HEK293 (cell line): ENCODE measurements at regions not wholly inside any gene's neighbourhood (a gene's known extent, or its start where the extent isn't known, plus 50 kb on each side); places are given as distances from the start of the nearest gene placed in this dataset.

Source experiments
- CTCF ChIP-seq: fragments of 450-650 bp; formaldehyde crosslinking; IDR thresholded peaks from 2 replicates; pipeline ENCODE4 v1.5.1; 2016; ENCODE audit warnings: missing biosample characterization, missing genetic modification characterization
- HOXA7 ChIP-seq: sonication (generic); formaldehyde crosslinking; IDR thresholded peaks from 2 replicates; pipeline ENCODE4 v1.8.1; 2022; ENCODE audit warnings: missing genetic modification reagents, borderline replicate concordance
- PRDM6 ChIP-seq: fragments of 450-650 bp; formaldehyde crosslinking; IDR thresholded peaks from 2 replicates; pipeline ENCODE4 v1.5.1; 2017; ENCODE audit warnings: missing biosample characterization, missing genetic modification characterization
- ZNF274 ChIP-seq, 2 experiments: fragments of 200-500 bp in 1 of 2; fragments of 450-650 bp in 1 of 2; sonication (Bioruptor generic) in 1 of 2; formaldehyde crosslinking in 1 of 2; IDR thresholded peaks; 2 replicates each; pipeline versions ENCODE4 v1.5.1 to v1.6.1; 2014 to 2016; ENCODE audit warnings: borderline replicate concordance in 1 of 2, inconsistent platforms in 1 of 2, low read length in 1 of 2, missing biosample characterization in 1 of 2, missing genetic modification characterization in 1 of 2
- ZNF501 ChIP-seq: fragments of 450-650 bp; formaldehyde crosslinking; IDR thresholded peaks from 2 replicates; pipeline ENCODE4 v1.5.1; 2016; ENCODE audit warnings: missing biosample characterization, missing genetic modification characterization
- ZNF548 ChIP-seq: fragments of 450-650 bp; formaldehyde crosslinking; IDR thresholded peaks from 2 replicates; pipeline ENCODE4 v1.5.1; 2016; ENCODE audit warnings: missing biosample characterization, missing genetic modification characterization
- ZNF639 ChIP-seq: fragments of 450-650 bp; formaldehyde crosslinking; IDR thresholded peaks from 2 replicates; pipeline ENCODE4 v1.5.1; 2016; ENCODE audit warnings: missing biosample characterization, missing genetic modification characterization

GRCh38 chr16:86031141-86031678 is 132.2 kb downstream of the IRF8 start:
- TF ChIP-seq ZNF548 (tag by site-specific recombination) (no peak), CTCF (tag by site-specific recombination) (no peak), HOXA7 (CRISPR knock-in tag) (no peak), ZNF639 (tag by site-specific recombination) (no peak), ZNF274 (IDR thresholded peaks at IDR 0.05; ENCODE audit: low read length) (no peak), ZNF274 (tag by site-specific recombination; IDR thresholded peaks at IDR 0.05; ENCODE audit: borderline replicate concordance) (no peak), ZNF501 (tag by site-specific recombination) (no peak), PRDM6 (tag by site-specific recombination) (no peak)
